GM13976 (cell line): ENCODE measurements at regions not wholly inside any gene's neighbourhood (a gene's known extent, or its start where the extent isn't known, plus 50 kb on each side); places are given as distances from the start of the nearest gene placed in this dataset.

Source experiments
- DNase-seq: peaks from one replicate; pipeline ENCODE4 v3.0.0; 2012; ENCODE audit warnings: low spot score
- in situ Hi-C: fragments of 300-500 bp; cut with MboI; formaldehyde crosslinking; loops from one replicate; pipeline ENCODE4 v1.12.0; 2022; ENCODE audit warnings: low sequenced_read_pairs, mixed read lengths, inconsistent platforms; ENCODE audit not compliant: unreplicated experiment
- TF ChIP-seq, protein P1 (sequence below): IDR thresholded peaks from 2 replicates; pipeline ENCODE4 v1.5.1; 2012; ENCODE audit warnings: borderline replicate concordance, mild to moderate bottlenecking; ENCODE audit not compliant: insufficient read depth; ENCODE audit errors: extremely low read depth, missing control alignments, control extremely low read depth

GRCh38 chr2:177064422-177064821 lies 148.2 kb upstream of the HNRNPA3 start:
- TF ChIP-seq, protein P1, sequence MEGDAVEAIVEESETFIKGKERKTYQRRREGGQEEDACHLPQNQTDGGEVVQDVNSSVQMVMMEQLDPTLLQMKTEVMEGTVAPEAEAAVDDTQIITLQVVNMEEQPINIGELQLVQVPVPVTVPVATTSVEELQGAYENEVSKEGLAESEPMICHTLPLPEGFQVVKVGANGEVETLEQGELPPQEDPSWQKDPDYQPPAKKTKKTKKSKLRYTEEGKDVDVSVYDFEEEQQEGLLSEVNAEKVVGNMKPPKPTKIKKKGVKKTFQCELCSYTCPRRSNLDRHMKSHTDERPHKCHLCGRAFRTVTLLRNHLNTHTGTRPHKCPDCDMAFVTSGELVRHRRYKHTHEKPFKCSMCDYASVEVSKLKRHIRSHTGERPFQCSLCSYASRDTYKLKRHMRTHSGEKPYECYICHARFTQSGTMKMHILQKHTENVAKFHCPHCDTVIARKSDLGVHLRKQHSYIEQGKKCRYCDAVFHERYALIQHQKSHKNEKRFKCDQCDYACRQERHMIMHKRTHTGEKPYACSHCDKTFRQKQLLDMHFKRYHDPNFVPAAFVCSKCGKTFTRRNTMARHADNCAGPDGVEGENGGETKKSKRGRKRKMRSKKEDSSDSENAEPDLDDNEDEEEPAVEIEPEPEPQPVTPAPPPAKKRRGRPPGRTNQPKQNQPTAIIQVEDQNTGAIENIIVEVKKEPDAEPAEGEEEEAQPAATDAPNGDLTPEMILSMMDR = no peak
- in situ Hi-C loops = no loop called here
- DNase-seq = no peak

DNA sequence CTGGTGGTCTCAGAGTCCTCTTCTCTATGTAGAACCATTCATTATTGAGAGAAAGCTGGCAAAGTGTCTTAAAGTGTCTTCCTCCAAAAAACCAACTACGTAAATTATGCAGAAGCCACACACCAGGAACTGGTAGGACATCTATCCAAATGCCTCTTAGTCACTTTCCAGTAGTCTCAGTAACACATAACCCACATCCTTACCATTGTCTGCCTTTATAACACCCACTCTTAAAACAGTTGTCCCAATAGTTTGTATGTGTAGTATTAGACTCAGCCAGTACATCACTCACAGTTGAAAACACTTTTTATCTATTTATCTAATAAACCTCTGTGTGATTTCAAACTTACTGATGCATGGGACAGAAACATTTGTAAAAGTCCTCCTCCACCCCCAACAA lies 143.6 kb upstream of the HNRNPA3 start:
- no peak for DNase-seq
- in situ Hi-C loops = no loop called here
- TF ChIP-seq, protein P1 = no peak

DNA sequence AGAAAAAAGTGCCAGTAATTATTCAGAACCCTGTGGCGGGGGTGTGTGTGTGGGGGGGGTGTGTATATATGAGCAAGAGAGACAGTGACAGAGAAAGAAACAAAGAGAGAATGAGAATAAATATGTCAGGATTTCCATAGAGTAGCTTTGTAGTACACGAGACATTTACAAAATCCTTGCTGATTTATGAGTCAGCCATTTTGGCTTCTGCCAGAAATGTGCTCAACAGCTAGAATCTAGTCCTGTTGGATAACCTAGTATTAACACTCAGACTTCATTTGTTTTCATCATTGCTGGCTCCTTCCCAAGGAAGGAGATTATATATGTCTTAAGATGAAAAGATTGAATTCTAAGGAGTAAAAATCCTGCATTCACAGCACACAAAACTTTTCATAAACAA lies 140.5 kb upstream of the HNRNPA3 start:
- TF ChIP-seq, protein P1 = no peak
- no peak for DNase-seq
- in situ Hi-C loops = no loop called here

DNA sequence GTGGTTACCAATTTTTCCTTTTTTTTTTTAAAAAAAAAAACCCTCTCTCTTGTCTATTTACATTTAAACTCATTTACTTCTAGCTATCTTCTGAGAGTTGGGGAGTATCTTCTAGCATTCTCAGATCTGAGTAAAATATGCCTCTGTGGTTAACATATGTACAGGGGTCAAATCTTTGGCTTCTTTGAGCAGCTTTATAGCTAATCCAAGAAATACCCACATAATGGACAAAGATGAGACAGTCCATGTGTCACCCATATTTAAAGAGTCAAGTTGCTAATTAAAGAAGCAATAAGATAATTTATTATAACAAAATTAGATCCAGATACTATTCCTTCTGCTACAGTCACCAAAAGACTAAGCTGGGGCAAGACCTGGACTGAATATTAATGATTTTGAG lies 139.0 kb upstream of the HNRNPA3 start:
- TF ChIP-seq, protein P1 = no peak
- DNase-seq = no peak
- in situ Hi-C loops = no loop called here

- in situ Hi-C loops = no loop called here
- DNase-seq = no peak
- TF ChIP-seq, protein P1 = no peak
Measured at GRCh38 chr2:177074099-177074710, 138.4 kb upstream of the HNRNPA3 start.

DNA sequence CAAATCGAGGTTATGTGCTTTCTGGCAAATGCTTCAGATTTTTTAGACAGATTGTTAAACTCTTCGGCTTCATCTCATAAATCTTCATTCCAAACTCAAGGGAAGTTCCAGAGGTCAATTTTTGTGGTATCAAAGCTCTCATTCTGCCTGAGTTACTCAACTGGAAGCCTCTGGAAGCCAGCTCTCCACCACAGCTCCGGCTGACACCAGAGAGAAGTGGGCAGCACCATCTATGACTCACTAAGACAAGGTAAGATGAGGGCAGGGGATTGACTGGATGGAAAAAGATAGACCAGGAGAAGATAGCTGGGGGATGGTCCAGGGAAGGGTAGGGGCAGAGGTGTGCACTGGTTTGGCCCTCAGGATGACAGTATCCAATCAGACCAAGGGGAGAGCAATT lies 137.3 kb upstream of the HNRNPA3 start:
- no peak for DNase-seq
- in situ Hi-C loops = no loop called here

More for the DNA sequence above, 137.3 kb upstream of the HNRNPA3 start:
- TF ChIP-seq, protein P1 = no peak
